Neural progenitor cell (in vitro differentiated cells): ENCODE measurements at regions not wholly inside any gene's neighbourhood (a gene's known extent, or its start where the extent isn't known, plus 50 kb on each side); places are given as distances from the start of the nearest gene placed in this dataset.
"Not testable (repeated sequence)": the region's sequence is repeated elsewhere in the genome, so short reads cannot be mapped to it uniquely, and the experiment has no call there.

Experiments
- CTCF ChIP-seq: fragments of 200-600 bp; sonication (generic); IDR thresholded peaks from 2 replicates; pipeline ENCODE4 v1.5.1; 2017; ENCODE audit warnings: antibody characterized with exemption, mild to moderate bottlenecking
- EZH2phosphoT487 ChIP-seq: fragments of 200-600 bp; sonication (generic); IDR thresholded peaks from 2 replicates; pipeline ENCODE4 v1.6.1; 2017; ENCODE audit warnings: antibody characterized with exemption

GRCh38 chr2:184168823-184169222 is 429.5 kb upstream of the ZNF804A start:
- not testable (repeated sequence) for TF ChIP-seq EZH2phosphoT487, CTCF
